T47D (cell line): ENCODE measurements at regions not wholly inside any gene's neighbourhood (a gene's known extent, or its start where the extent isn't known, plus 50 kb on each side); places are given as distances from the start of the nearest gene placed in this dataset.
A peak's percentile ranks its signal among the peaks of the same experiment; 100 is the strongest.

Experiments used
- DNase-seq, 2 experiments: peaks; one replicate each; pipeline versions ENCODE4 v3.0.0 to v3.0.0-alpha.2; 2011 to 2012; ENCODE audit warnings: low read depth in 1 of 2, low spot score in 1 of 2
- JUND ChIP-seq: IDR thresholded peaks from 2 replicates; pipeline ENCODE4 v1.6.1; 2012; ENCODE audit warnings: low read depth
- in situ Hi-C: cut with HindIII; loops from 2 replicates; pipeline ENCODE4 v1.10.0; 2016; ENCODE audit warnings: low sequenced_read_pairs, low pct_unique_long_range_greater_than_20kb

DNA sequence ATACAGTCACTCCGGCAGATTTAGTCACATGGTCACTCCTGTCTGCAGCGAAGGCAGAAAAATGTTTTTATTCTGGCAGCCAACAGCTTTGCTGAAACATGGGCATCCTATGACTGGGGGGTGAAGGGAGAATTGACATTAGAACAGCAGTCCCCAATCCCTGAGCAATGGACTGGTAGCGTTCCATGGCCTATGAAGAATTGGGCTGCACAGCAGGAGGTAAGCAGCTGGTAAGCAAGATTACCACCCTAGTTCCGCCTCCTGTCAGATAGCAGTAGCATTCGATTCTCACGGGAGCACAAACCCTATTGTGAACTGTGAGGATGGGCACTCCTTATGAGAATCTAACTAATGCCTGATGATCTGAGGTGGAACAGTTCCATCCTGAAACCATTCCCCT lies 93.1 kb upstream of the FTMT start:
- TF ChIP-seq JUND: no peak
- in situ Hi-C loops: no loop called here
- no peak for DNase-seq

DNA sequence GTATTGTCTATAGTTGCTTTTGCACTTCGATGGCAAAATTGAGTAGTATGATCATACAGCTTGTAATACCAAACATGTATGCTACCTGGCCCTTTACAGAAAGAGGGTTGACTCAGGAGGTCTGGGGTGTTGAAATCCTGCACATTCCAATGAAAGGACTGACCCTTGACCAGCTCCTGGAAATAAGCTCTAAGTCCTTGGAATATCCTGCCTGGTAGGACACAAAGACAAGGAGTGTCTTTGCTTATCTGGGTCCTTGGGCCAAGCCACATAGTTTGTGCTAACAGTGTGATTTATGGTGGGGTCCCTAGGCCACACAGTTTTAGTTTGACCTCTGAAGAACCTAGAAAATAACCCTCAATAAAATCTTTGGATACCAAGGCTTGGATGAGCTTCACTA lies 89.3 kb upstream of the FTMT start:
- TF ChIP-seq JUND: no peak
- no peak for DNase-seq
- in situ Hi-C loops: no loop called here

DNA sequence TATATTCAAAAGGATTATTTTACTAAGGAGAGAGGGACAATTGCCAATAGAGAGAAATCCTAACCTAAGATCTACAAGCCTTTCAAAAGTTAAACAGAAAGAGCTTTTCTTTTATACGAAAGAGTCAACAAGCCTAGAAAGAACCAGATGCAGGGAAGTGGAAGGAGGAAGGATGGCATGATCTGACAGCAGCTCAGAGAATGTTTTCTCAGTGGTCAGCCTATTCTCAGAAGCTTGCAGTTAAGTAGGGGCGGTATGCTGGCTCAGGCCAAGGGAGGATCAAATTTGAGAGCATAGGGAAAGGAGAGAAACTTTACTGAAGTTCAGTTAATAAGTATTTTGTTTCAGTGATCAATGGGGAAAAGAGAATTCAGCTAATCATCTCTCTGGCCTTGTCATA lies 88.0 kb upstream of the FTMT start:
- no peak for DNase-seq
- in situ Hi-C loops: no loop called here
- TF ChIP-seq JUND: no peak

DNA sequence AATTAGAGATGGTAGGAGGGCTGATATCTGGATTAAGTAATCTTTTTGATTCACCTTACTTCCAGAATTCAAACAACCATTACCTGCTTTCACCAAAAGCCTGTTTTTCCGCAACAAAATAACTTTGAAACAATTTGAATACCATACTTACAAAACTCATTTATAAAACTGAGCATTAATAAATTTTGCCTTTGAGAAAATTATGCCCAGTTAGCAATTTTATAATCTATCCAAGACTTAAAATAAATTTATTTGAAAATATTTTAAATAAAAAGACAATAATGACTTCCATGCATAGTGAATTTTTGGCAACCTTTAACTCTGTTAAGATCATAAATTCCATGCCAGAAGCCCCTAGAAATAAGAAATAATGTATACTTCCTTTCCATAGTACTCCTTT lies 71.3 kb upstream of the FTMT start:
- no peak for TF ChIP-seq JUND
- DNase-seq: no peak
- in situ Hi-C loops: no loop called here

DNA sequence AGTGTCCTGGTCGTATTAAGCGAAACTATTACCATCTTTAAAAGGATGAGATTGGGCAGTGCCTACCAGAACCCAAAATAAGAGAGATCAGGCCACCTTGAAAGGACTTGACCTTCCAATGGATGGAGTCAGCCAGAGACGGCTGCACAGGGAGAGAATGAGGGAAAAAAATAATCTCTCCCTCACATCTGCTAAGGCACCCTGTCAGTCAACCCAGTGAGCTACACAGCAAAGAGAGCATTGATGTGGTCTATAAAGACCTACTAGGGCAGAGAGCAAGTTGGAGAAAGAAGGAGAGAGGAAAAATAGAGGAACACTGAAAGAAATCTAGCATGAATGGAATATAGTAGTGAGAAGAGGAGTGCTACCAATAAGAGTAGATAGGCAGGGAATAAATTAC lies 68.0 kb upstream of the FTMT start:
- TF ChIP-seq JUND: no peak
- in situ Hi-C loops: no loop called here
- DNase-seq: no peak

DNA sequence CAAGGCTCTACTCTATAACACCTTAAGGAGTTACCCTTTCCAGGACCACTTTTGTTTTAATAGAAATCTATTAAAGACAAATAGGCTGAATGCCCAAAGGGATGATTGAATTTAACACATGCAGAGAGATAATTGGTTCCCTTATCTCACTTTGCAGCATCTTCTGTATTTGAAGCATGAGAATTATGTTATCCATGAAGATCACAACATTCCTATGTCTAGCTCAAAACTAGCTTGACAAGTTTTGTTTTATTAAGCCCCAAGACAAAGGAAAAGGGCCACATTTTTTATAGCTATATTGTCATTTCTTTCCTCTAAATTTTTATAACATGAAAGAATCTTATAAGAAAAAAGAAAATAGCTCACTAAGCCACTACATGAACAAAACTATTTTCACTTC lies 57.9 kb upstream of the FTMT start:
- peak in 1 of 2 experiments; percentile 27 for DNase-seq
- no peak for TF ChIP-seq JUND
- in situ Hi-C loops: no loop called here

DNA sequence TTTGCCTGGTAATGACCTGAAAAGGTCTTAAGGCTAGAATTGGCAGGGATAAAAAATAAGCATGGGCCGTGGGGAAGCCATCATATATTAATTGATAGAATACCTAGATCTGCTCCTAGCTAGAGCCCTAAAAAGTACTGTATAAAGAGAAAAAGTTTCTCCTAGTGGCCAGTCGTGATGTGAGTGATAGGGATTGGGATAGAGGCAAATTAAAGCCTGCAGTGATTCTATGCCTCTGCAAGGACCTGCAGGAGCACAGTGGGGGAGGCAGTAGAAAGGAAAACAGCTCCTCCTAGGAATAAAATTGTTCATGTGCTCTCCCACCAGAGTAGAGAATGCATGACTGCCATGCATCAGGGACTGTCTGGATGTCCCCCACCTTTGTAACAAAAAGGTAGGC lies 56.2 kb upstream of the FTMT start:
- no peak for TF ChIP-seq JUND
- no peak for DNase-seq
- in situ Hi-C loops: no loop called here

DNA sequence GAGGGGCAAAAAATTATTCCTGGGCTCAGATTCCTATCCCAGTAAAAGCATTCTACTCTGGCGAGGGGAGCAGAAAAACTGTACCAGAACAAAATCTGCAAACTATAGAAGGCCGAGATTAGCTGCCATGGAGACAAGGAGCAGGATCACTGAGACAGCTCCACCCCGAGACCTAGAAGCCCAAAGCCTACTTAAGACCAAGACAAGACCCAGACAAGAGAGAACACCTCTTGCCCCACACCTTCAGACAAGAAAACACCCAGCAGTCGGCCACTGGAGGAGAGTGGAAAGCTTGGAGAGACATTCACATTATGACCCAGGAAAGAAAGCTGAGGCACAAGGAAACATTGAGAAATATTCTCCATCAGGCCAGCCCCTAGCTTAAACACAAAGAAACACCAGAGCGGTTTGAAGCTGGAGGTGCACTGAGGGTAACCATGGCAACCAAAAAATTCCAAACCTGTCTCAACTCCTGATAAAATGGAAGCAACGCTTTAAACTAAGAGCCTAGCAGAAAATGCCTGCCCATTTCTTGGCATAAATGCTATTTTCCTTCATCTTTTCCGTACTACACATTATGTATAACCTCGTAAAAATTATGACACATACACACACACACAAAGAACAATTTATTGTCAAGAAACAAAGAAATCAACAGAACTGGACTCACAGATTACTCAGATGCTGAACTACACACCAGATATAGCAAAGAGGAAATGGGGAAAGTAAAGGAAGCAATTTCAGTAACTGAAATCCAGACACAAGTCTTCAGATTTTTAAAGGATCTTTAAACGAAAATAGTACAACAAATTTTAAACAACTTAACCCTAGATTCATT lies 53.8 kb upstream of the FTMT start:
- DNase-seq: no peak
- TF ChIP-seq JUND: no peak

More for the DNA sequence above, 53.8 kb upstream of the FTMT start:
- in situ Hi-C loops: no loop called here
